NCI-H1105 (cell line): ENCODE measurements at regions not wholly inside any gene's neighbourhood (a gene's known extent, or its start where the extent isn't known, plus 50 kb on each side); places are given as distances from the start of the nearest gene placed in this dataset.
A peak's percentile ranks its signal among the peaks of the same experiment; 100 is the strongest.

ENCODE experiments used
- DNase-seq: peaks from one replicate; lab custom pipeline; 2025; lab: John Stamatoyannopoulos, UW

DNA sequence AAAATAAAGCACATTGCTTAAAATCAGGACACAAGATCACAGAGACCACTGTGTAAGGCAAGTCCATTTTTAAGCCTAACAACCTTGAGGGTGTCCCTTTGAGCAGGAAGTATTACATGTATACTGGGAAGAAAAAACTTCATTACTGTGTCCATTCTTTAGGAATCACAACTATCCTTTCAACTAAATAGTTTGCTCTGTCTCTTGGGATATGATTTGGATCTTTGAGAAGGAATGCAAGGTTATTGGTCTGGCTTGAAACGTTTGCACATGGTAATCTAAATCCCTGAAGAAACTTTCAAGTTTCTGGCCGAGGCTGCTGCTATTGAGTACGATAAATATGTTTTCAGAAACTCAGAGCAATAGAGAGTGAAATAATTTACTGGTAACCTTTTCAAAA, 923.0 kb upstream of the SEMA6A start:
- DNase-seq, result no peak

DNA sequence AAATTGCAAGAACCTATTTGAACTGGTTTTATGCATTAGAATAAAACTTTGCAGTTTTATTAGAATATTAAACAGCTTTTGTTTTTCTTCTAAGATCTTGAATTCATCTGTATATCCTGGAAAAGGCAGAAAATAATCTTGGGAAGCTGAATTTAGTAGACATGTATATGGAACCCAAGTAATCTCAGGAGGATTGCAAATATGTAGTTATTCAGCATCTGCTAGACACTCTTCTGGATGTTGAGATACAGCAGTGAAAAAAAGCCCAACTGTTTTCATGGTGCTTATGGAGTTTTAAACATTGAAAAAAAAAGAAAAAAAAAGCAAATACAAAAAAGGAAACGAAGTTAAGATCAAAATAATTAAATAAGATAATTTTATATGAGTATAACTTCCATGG, 922.2 kb upstream of the SEMA6A start:
- DNase-seq, result no peak

DNA sequence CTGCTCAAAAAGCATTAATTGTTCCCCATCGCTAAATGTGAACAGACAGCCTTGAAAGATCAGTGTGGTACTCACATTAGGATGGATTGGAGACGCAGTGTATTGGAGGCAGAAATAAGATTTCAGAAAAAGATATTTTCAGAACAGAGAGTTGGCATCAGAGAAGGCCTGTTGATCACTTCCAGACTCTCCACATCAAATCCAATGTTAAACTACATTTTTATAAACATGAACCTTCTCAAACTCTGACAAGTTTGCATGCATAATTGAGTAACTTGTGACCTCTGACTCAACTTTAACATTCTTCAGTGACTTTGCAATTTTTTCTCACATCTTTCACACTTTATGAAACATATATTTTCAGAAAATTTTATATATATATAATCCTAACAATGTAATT, 919.6 kb upstream of the SEMA6A start:
- DNase-seq, result no peak

DNA sequence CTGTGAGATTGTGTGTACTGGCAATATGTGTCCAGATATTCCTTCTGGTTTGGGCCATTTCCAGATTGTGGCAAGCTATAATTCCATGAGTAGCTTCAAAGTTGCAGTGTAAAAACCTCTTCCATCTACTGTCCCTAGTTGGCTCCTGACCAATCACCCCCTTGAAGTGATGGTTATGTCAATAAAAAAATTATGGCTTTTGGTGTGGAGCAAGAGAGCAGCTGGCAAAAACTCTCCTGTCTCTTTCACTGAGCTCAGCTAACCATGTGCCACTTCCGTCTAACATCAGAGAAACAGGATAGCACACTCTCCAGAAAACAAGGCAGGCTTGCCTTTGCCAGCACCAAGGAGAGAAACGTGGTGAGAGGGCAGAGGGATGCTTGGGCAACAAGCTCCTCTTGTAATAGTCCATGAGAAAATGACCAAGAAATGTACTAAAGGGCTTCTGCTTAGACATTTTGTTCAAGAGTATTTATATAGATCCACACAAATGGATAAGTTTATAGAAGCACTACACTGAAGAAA, 914.4 kb upstream of the SEMA6A start:
- peak; percentile 55 for DNase-seq

GRCh38 chr5:117487556-117487955, 912.9 kb upstream of the SEMA6A start:
- no peak for DNase-seq

DNA sequence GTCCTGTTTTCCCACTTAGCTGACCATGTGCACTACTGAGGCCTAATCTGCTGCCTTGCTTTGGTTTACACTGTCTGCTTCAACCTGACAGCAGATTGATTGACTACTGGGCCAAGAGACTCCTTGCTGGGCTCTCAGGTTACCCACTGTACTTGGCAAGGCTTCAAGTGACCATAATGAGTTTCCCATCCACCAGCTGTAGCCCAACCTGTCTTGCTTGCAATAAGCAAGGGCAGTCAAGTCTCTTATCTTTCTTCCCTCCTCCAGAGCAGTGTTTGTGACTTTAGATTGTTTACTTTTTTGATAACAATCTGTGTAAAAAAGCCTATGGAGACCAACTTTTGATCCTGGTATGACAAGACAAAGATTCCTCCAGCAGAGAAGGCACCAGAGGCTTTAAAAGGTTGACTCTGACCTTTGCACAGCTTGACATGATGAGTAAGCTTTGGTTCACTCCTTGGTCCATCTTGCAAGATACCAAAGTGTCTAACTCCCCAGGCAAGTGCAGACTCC, 912.3 kb upstream of the SEMA6A start:
- DNase-seq, result peak; percentile 24

DNA sequence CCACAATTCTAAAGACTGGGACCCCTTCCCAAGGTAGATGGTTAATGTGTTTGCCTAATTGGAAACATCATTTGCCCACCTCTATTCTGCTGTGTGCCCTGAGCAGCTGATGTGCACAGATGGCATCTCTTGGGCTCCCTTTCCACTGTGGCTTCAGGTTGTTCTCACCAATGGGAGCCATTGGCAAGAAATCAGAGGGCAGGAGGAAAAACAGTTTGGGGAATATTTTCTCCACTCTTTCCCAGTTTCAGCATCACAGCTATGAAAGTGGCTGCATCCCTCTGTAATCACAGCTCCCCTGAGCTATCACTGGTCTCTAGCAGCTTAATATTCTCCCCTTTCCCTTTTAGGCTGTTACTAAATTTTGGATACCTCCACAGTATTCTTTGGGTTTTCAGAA, 911.6 kb upstream of the SEMA6A start:
- no peak for DNase-seq

DNA sequence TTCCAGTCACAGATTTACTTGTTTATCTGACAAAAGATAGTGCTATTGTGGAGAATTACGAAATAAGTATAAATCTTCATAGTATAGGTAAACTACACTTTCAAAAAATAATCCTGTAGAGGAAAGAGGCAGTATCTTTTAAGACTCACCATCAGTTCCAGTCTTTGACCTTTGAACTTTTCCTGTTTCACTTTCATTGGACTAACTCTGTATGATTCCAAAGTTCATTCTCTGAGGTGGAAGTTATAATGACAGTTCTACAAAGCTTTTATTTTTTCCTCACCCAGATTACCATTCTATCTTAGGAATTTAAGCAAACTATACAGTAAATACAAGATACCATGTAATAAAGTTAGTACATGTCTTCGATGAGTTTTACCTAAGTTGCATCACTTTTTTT, 901.3 kb upstream of the SEMA6A start:
- DNase-seq, result no peak

DNA sequence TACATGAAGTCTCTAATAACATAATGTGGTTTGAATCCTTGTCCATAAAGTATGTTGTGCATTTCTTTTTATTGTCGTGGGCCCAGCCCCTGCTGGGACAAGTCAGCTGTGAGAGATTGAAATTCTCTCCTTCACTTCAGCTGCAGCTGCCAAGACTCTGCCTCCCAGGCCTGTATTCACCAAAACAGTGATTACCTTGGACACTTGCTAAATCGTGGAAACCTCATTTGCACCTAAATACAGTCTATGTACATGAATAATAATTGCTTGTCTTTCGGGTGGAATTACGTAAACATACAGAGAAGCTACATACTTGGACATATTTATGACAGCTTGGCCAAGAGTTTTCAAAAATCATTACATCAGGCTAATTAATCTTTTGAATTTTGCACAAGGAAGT, 898.5 kb upstream of the SEMA6A start:
- no peak for DNase-seq

DNA sequence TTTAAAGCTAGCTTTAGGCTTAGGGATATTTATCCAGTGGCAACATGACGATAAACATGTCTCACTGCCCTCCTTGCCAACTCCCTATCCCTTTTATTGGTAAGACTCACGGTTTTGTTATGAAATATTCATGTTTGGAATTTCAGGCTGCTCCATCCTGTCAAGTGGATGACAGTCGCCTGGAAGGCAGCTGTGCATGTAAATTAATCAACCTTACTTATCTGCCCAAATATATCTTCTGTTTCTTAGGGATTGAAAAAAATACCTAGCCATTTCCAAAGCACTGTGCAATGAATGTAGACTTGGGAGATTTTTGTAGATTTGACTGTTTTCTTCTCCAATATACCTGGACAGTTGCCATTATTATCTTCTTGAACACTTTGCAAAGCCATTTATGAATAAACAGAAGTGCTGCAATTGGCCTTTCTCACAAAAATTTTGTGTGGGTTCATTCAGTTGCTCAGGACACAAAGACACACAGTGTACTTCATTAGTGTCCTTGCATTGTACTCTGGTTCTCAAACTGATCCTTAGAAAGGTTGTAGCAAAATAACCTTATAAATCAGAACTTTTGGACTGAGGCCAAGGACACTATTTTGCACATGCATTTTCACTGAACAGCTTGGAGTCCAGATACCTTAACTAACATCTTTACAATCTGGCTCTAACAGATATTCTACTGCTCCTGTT, 889.4 kb upstream of the SEMA6A start:
- DNase-seq, result no peak

GRCh38 chr5:117461966-117462365, 887.3 kb upstream of the SEMA6A start:
- no peak for DNase-seq

- no peak for DNase-seq
These were observed 886.8 kb upstream of the SEMA6A start for GRCh38 chr5:117461403-117461802.

DNA sequence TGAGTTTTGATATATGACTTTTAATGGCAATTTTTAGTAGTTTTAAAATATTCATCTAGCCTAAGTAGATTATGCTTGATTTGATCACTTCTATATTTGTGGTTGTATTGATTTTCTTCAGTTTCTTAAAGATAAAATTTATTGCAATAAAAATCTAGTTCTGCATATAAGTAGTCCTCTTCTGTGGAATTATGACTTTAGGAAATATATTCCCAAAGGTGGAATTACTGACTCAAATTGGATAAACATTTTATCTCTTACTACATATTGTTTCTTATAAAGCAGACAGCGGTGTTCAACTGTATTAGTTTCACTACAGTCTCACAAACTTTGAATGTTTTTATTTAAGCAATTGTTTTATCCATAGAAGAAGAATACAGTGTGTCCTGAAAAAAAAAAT, 883.0 kb upstream of the SEMA6A start:
- DNase-seq, result no peak

DNA sequence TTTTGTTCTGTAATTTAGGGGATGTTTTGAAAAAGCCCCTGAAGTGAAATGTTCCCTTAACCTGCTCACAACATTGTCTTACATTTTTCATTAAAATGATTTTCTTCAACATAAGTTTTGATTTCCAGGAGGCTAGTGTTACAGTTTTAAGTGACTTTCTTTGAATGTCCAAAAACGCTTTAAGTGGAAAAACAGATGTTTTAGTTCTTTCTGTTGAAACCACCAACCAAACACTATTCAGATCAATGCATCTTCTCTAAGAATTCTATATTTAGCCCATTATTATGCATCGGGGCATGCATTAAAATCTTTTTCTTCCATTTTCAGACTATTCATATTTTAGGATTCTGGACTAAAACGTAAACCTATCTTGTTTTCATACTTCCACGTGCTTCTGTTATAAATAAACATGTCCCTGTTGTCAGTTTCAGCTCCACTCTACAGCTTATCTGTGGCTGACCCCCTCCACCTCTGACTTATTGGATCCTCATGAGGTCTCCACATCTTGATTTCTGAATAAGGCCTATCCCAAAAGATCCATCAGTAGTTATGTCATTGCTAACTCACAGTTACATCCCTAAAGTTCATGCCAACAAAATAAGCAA, 882.3 kb upstream of the SEMA6A start:
- DNase-seq, result no peak

DNA sequence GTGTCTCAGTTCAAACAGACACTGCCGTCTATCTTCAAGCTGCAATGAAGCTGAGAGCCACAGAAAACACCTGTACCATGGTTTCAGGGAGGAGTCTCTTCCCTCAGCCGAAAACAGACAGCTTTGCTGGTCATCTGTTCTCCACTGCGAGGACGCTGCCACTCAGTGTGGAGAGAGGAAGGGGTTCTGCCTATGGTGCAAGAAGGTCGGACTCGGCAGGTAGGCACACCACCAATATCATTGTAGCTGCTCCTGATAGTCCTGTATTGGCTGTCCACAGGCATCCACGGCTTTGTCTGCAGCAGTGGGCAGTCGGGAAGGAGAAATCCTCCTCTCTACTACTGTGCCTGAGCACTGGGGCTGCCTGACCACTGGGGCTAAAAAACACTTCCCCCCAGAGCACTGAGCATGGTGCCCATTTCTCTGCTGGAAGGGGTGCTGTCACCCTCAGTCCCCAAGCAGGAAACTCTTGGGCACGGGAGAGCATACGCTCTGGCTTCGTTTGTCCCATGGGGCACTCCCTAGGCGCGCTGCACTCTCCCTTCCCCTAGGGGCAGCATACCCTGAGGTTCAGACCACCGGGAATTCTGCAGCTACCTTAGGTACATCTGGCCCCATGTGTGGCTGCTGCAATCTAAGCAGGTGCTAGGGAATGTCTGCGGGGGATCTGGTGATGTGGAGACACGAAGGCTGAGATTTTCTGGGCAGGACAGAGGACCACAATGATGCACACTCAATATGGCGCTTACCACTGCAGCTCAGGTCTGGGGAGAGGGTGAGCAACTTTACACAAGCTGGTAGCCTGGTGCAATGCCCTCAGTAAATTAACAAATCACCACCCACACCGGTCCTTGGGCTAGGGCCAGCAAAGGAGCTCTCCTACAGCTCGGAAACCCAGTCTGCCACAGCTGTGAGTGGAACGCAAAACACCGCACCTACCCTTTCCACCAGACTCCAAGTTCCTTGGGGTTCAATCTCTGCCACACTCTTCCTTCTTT, 880.9 kb upstream of the SEMA6A start:
- no peak for DNase-seq

DNA sequence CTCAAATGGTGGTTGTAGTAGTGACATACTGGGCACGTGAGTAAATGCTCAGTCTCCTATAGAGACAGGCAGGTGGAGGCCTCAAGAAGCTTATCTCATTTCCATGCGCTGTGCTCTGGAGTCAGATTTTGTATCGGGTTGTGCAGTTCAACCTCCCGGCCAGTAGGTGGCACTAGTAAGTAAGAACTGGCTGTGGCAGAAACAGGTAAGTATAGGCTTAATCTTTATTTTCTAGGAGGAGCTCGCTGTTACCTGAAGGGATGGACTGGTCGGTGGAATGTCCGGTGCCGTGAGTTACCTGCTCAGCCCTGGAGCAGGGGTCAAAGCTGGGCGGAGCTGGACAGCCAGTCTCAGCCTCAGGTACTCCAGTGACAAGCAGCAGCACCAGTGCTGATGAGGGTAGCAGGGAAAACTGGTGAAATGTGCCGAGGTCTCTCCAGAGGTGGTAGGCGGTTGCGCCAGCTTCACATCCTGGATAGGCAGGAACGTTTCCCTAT, 880.1 kb upstream of the SEMA6A start:
- no peak for DNase-seq

DNA sequence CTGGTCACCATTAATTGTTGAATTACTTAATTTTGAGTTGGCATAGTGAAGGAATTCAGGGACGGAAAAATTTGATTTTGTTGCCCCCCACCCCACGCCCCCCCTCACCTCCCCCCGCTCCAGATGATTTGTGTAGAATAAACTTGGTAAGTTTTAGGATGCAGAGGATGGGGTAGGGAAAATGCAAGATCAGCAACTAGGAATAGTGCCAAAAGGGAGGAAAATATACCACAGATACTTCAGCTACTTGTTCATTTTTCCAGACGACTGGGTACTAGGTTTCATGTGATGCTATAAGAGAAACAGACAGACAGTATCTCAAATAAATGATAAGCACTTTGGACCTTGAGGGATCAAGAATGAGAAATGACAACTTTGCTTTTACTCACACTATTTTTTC, 862.2 kb upstream of the SEMA6A start:
- DNase-seq, result no peak

- no peak for DNase-seq
These were observed 860.6 kb upstream of the SEMA6A start for GRCh38 chr5:117435203-117435602.

DNA sequence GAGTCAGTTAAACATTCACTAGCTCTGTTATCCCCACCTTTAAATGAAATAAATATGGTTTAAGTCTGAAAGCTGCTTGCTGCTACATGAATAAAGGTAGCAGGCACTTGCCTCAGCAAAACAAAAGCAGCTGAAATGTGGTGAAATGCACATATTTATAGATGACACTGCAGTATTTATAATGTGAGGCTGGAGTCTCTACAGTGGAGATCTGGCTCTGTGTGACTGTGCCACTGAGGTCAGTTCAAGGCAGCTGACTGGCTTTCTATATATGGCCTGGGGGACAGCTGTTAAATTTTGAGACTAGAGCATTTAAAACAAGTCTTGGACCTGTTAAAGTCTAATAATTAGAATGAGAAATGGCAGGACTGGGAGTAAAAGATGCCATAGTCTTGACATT, 859.6 kb upstream of the SEMA6A start:
- no peak for DNase-seq

GRCh38 chr5:117433818-117434217, 859.2 kb upstream of the SEMA6A start:
- no peak for DNase-seq

DNA sequence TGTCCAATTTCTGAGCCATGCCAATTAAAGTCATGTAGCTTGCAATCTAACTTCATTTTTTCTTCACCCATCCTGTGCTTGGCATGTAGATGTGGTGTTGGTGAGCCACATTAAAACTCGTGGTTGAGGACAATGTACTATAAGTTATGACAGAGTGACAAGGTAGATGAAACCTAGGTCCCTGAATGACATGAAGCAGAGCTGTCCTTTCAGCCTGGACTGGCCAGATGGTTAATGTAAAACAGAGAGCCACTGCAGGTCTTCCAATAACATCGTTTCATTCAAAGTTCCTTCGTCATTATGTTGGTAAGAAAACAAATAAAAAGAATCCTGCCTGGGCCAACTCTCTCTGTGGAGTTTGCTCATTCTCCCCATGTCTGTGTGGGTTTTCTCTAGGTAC, 856.5 kb upstream of the SEMA6A start:
- no peak for DNase-seq

- DNase-seq, result no peak
These were observed 850.5 kb upstream of the SEMA6A start for GRCh38 chr5:117425163-117425562.
